Fibroblast of lung (primary cell): ENCODE measurements at regions not wholly inside any gene's neighbourhood (a gene's known extent, or its start where the extent isn't known, plus 50 kb on each side); places are given as distances from the start of the nearest gene placed in this dataset.
"Not testable (repeated sequence)": the region's sequence is repeated elsewhere in the genome, so short reads cannot be mapped to it uniquely, and the experiment has no call there.

ENCODE experiments used
- DNase-seq, 2 donors: peaks; one replicate each; pipeline versions ENCODE4 v3.0.0 to v3.0.0-alpha.2; 2010; ENCODE audit warnings: low read depth in 2 of 2
- H2AFZ ChIP-seq: 2 replicates; pipeline ENCODE4 v1.5.1; 2012; ENCODE audit warnings: low read length, control low read depth, inconsistent platforms
- H3K27ac ChIP-seq: 2 replicates; pipeline ENCODE4 v1.5.1; 2011; ENCODE audit warnings: low read length, control low read depth; ENCODE audit not compliant: insufficient read depth
- H3K27me3 ChIP-seq: 2 replicates; pipeline ENCODE4 v1.5.1; 2011; ENCODE audit warnings: mild to moderate bottlenecking, low read length; ENCODE audit not compliant: control insufficient read depth, insufficient read depth
- H3K36me3 ChIP-seq: 2 replicates; pipeline ENCODE4 v1.5.1; 2011; ENCODE audit warnings: low read length; ENCODE audit not compliant: control insufficient read depth, insufficient read depth
- H3K4me1 ChIP-seq: 2 replicates; pipeline ENCODE4 v1.5.1; 2011; ENCODE audit warnings: low read length; ENCODE audit not compliant: control insufficient read depth, insufficient read depth; ENCODE audit errors: extremely low read depth
- H3K4me2 ChIP-seq: 2 replicates; pipeline ENCODE4 v1.5.1; 2011; ENCODE audit warnings: low read length, control low read depth; ENCODE audit not compliant: insufficient read depth; ENCODE audit errors: extremely low read depth
- H3K4me3 ChIP-seq, 4 experiments: fragments of 200-600 bp in 1 of 4; sonication (generic) in 1 of 4; replicated peaks in 1 of 4; 2 replicates each; pipeline ENCODE4 v1.5.1; 2011 to 2016; ENCODE audit warnings: low read length in 4 of 4, low read depth in 3 of 4, mild to moderate bottlenecking in 3 of 4, control low read depth in 2 of 4, inconsistent platforms in 1 of 4, mixed read lengths in 1 of 4; ENCODE audit not compliant: insufficient read depth in 1 of 4; ENCODE audit errors: control extremely low read depth in 1 of 4
- H3K79me2 ChIP-seq: 2 replicates; pipeline ENCODE4 v1.5.1; 2012; ENCODE audit warnings: mild to moderate bottlenecking, low read length, inconsistent platforms; ENCODE audit not compliant: control insufficient read depth, insufficient read depth
- H3K9ac ChIP-seq: 2 replicates; pipeline ENCODE4 v1.5.1; 2011; ENCODE audit warnings: mild to moderate bottlenecking, low read length, control low read depth; ENCODE audit not compliant: insufficient read depth
- H3K9me3 ChIP-seq: 2 replicates; pipeline ENCODE4 v1.5.1; 2012; ENCODE audit warnings: low read depth, low read length; ENCODE audit not compliant: control insufficient read depth, insufficient read depth
- H4K20me1 ChIP-seq: 2 replicates; pipeline ENCODE4 v1.5.1; 2011; ENCODE audit warnings: low read length; ENCODE audit not compliant: control insufficient read depth, insufficient read depth; ENCODE audit errors: extremely low read depth
- CTCF ChIP-seq, 2 donors: IDR thresholded peaks in 1 of 2; conservative IDR thresholded peaks in 1 of 2; 1 replicate in 1 of 2; 2 replicates in 1 of 2; pipeline ENCODE4 v1.5.1; 2011 to 2012; ENCODE audit warnings: low read length in 2 of 2, control low read depth in 1 of 2, inconsistent platforms in 1 of 2, low read depth in 1 of 2, mild to moderate bottlenecking in 1 of 2
- EZH2 ChIP-seq: IDR thresholded peaks from 2 replicates; pipeline ENCODE4 v1.5.1; 2012; ENCODE audit warnings: low read length, control low read depth, mild to moderate bottlenecking; ENCODE audit errors: missing control alignments

GRCh38 chr10:16146993-16147392 is 286.7 kb upstream of the MINDY3 start:
- Histone ChIP-seq H3K9me3 (no peaks in the 10 kb centered on the region), H3K27me3 (no peaks in the 10 kb centered on the region), H3K4me2 (no peak overlapping the region), H3K4me1 (no peaks in the 10 kb centered on the region), H3K9ac (no peak overlapping the region), H3K36me3 (no peaks in the 10 kb centered on the region), H3K79me2 (no peaks in the 10 kb centered on the region), H3K27ac (no peak overlapping the region), H2AFZ (no peak overlapping the region), H3K4me3 (no peak overlapping the region), H4K20me1 (no peaks in the 10 kb centered on the region)
- no peak for DNase-seq
- TF ChIP-seq EZH2 (no peak), CTCF (conservative IDR thresholded peaks at IDR 0.05 in 1 of 2, IDR thresholded peaks at IDR 0.05 in 1 of 2; ENCODE audit: low read depth in 1 of 2, low read length in 2 of 2) (no peak)

- TF ChIP-seq EZH2: no peak
- no peak for TF ChIP-seq CTCF (conservative IDR thresholded peaks at IDR 0.05 in 1 of 2, IDR thresholded peaks at IDR 0.05 in 1 of 2; ENCODE audit: low read depth in 1 of 2, low read length in 2 of 2)
- H4K20me1 ChIP-seq: no peaks in the 10 kb centered on the region
These were observed 281.0 kb upstream of the PTER start for GRCh38 chr10:16155834-16156233.

GRCh38 chr10:16156681-16157080 is 280.1 kb upstream of the PTER start:
- Histone ChIP-seq H3K4me1 (no peaks in the 10 kb centered on the region), H3K9ac (no peak overlapping the region), H3K27me3 (no peaks in the 10 kb centered on the region), H3K36me3 (no peaks in the 10 kb centered on the region), H2AFZ (no peak overlapping the region), H3K4me2 (no peak overlapping the region), H3K79me2 (no peaks in the 10 kb centered on the region), H4K20me1 (no peaks in the 10 kb centered on the region), H3K4me3 (no peak overlapping the region), H3K9me3 (no peaks in the 10 kb centered on the region), H3K27ac (no peak overlapping the region)
- TF ChIP-seq EZH2 (no peak), CTCF (conservative IDR thresholded peaks at IDR 0.05 in 1 of 2, IDR thresholded peaks at IDR 0.05 in 1 of 2; ENCODE audit: low read depth in 1 of 2, low read length in 2 of 2) (no peak)
- no peak for DNase-seq

More at GRCh38 chr10:16155834-16156233, 281.0 kb upstream of the PTER start:
- Histone ChIP-seq H3K27ac (no peak overlapping the region), H3K79me2 (no peaks in the 10 kb centered on the region), H3K9me3 (no peaks in the 10 kb centered on the region), H3K4me2 (no peak overlapping the region), H3K4me1 (no peaks in the 10 kb centered on the region), H3K27me3 (no peaks in the 10 kb centered on the region), H3K4me3 (no peak overlapping the region), H2AFZ (no peak overlapping the region), H3K9ac (no peak overlapping the region), H3K36me3 (no peaks in the 10 kb centered on the region)
- DNase-seq: no peak

GRCh38 chr10:16165067-16165466 is 271.7 kb upstream of the PTER start:
- not testable (repeated sequence) for H3K27me3 ChIP-seq, H3K9ac ChIP-seq

More at GRCh38 chr10:16165067-16165466, 271.7 kb upstream of the PTER start:
- not testable (repeated sequence) for H3K36me3 ChIP-seq, DNase-seq, H3K4me3 ChIP-seq, H3K4me1 ChIP-seq, H3K9me3 ChIP-seq, H3K4me2 ChIP-seq, H3K79me2 ChIP-seq, H2AFZ ChIP-seq, H3K27ac ChIP-seq, H4K20me1 ChIP-seq
